H9 (cell line): ENCODE measurements at regions not wholly inside any gene's neighbourhood (a gene's known extent, or its start where the extent isn't known, plus 50 kb on each side); places are given as distances from the start of the nearest gene placed in this dataset.

Experiments
- DNase-seq: peaks from one replicate; pipeline ENCODE4 v3.0.0-alpha.2; 2017
- H2AFZ ChIP-seq: one replicate; pipeline ENCODE4 v1.6.1; 2013; ENCODE audit warnings: mild to moderate bottlenecking, low read length, control low read depth, moderate library complexity
- H2AK5ac ChIP-seq: 2 replicates; pipeline ENCODE4 v1.6.1; 2013; ENCODE audit warnings: low read length, control low read depth, mixed read lengths; ENCODE audit not compliant: insufficient read length
- H2BK120ac ChIP-seq: one replicate; pipeline ENCODE4 v1.6.1; 2013; ENCODE audit warnings: low read depth, mild to moderate bottlenecking, low read length, control low read depth, inconsistent platforms; ENCODE audit not compliant: poor library complexity, severe bottlenecking
- H2BK12ac ChIP-seq: 2 replicates; pipeline ENCODE4 v1.6.1; 2013; ENCODE audit warnings: low read length, control low read depth, mixed read lengths, low read depth; ENCODE audit not compliant: insufficient read length
- H2BK15ac ChIP-seq: 2 replicates; pipeline ENCODE4 v1.6.1; 2013; ENCODE audit warnings: low read depth, low read length, control low read depth
- H2BK20ac ChIP-seq: one replicate; pipeline ENCODE4 v1.6.1; 2013; ENCODE audit warnings: low read depth, mild to moderate bottlenecking, low read length, control low read depth, inconsistent platforms; ENCODE audit not compliant: poor library complexity, severe bottlenecking
- H2BK5ac ChIP-seq: 2 replicates; pipeline ENCODE4 v1.6.1; 2013; ENCODE audit warnings: low read length, control low read depth, mixed read lengths; ENCODE audit not compliant: insufficient read length
- H3K14ac ChIP-seq: 2 replicates; pipeline ENCODE4 v1.6.1; 2013; ENCODE audit warnings: low read length, control low read depth; ENCODE audit not compliant: insufficient read depth
- H3K18ac ChIP-seq: 2 replicates; pipeline ENCODE4 v1.6.1; 2013; ENCODE audit warnings: low read depth, mild to moderate bottlenecking, mixed read lengths, low read length, control low read depth; ENCODE audit not compliant: insufficient read length
- H3K23ac ChIP-seq: 2 replicates; pipeline ENCODE4 v1.6.1; 2013; ENCODE audit warnings: low read length, control low read depth, mixed read lengths, low read depth; ENCODE audit not compliant: insufficient read length
- H3K23me2 ChIP-seq: 2 replicates; pipeline ENCODE4 v1.6.1; 2013; ENCODE audit warnings: low read depth, mild to moderate bottlenecking, mixed read lengths, low read length, control low read depth; ENCODE audit not compliant: insufficient read length, poor library complexity, severe bottlenecking
- H3K27ac ChIP-seq: 2 replicates; pipeline ENCODE4 v1.5.1; 2013; ENCODE audit warnings: low read length, control low read depth, mixed read lengths, low read depth; ENCODE audit not compliant: insufficient read length
- H3K27me3 ChIP-seq: 2 replicates; pipeline ENCODE4 v1.6.1; 2013; ENCODE audit warnings: low read length, control low read depth, inconsistent platforms; ENCODE audit not compliant: insufficient read depth
- H3K4ac ChIP-seq: 2 replicates; pipeline ENCODE4 v1.6.1; 2013; ENCODE audit warnings: low read depth, mild to moderate bottlenecking, control low read depth, inconsistent platforms, low read length, moderate library complexity
- H3K4me1 ChIP-seq: 2 replicates; pipeline ENCODE4 v1.6.1; 2013; ENCODE audit warnings: low read length, control low read depth, inconsistent platforms; ENCODE audit not compliant: insufficient read depth
- H3K4me2 ChIP-seq: 2 replicates; pipeline ENCODE4 v1.6.1; 2013; ENCODE audit warnings: low read length, control low read depth, mixed read lengths; ENCODE audit not compliant: insufficient read length, insufficient read depth
- H3K56ac ChIP-seq: 2 replicates; pipeline ENCODE4 v1.6.1; 2013; ENCODE audit warnings: low read depth, mild to moderate bottlenecking, mixed read lengths, low read length, control low read depth; ENCODE audit not compliant: insufficient read length
- H3K79me1 ChIP-seq: 2 replicates; pipeline ENCODE4 v1.6.1; 2013; ENCODE audit warnings: low read depth, mild to moderate bottlenecking, moderate library complexity, low read length, control low read depth, inconsistent platforms; ENCODE audit not compliant: insufficient read depth, poor library complexity, severe bottlenecking
- H3K79me2 ChIP-seq: 2 replicates; pipeline ENCODE4 v1.6.1; 2013; ENCODE audit warnings: low read length, control low read depth, inconsistent platforms; ENCODE audit not compliant: insufficient read depth
- H3K9ac ChIP-seq: 2 replicates; pipeline ENCODE4 v1.6.1; 2013; ENCODE audit warnings: low read length, control low read depth, mixed read lengths; ENCODE audit not compliant: insufficient read length; ENCODE audit errors: extremely low read depth
- H3K9me3 ChIP-seq: one replicate; pipeline ENCODE4 v1.6.1; 2013; ENCODE audit warnings: low read depth, low read length, inconsistent platforms; ENCODE audit not compliant: control insufficient read depth
- H3T11ph ChIP-seq: one replicate; pipeline ENCODE4 v1.6.1; 2013; ENCODE audit warnings: mild to moderate bottlenecking, low read length, control low read depth, inconsistent platforms
- H4K20me1 ChIP-seq: one replicate; pipeline ENCODE4 v1.6.1; 2013; ENCODE audit not compliant: control insufficient read depth, insufficient read length, insufficient read depth
- H4K5ac ChIP-seq: 2 replicates; pipeline ENCODE4 v1.6.1; 2013; ENCODE audit warnings: low read depth, mild to moderate bottlenecking, mixed read lengths, low read length, control low read depth; ENCODE audit not compliant: insufficient read length
- H4K8ac ChIP-seq: replicated peaks from 2 replicates; pipeline ENCODE4 v1.6.1; 2013; ENCODE audit warnings: low read length, control low read depth, mixed read lengths, low read depth; ENCODE audit not compliant: insufficient read length
- H4K91ac ChIP-seq: 2 replicates; pipeline ENCODE4 v1.6.1; 2013; ENCODE audit warnings: low read depth, mild to moderate bottlenecking, moderate library complexity, mixed read lengths, low read length, control low read depth; ENCODE audit not compliant: insufficient read length
- H3K27ac Mint-ChIP-seq, 3 experiments: 2 replicates in 2 of 3; 3 replicates in 1 of 3; pipeline ENCODE4 v1.8.0; 2020 to 2021; ENCODE audit warnings: mixed read lengths in 3 of 3, mild to moderate bottlenecking in 1 of 3, moderate library complexity in 1 of 3
- H3K27me3 Mint-ChIP-seq: 2 replicates; pipeline ENCODE4 v1.8.0; 2021; ENCODE audit warnings: low read depth, mild to moderate bottlenecking, moderate library complexity, mixed read lengths
- H3K36me3 Mint-ChIP-seq, 3 experiments: 2 replicates in 2 of 3; 3 replicates in 1 of 3; pipeline ENCODE4 v1.8.0; 2020 to 2021; ENCODE audit warnings: low read depth in 3 of 3, mixed read lengths in 3 of 3; ENCODE audit not compliant: insufficient read depth in 1 of 3
- H3K4me1 Mint-ChIP-seq, 2 experiments: 2 replicates each; pipeline ENCODE4 v1.8.0; 2020; ENCODE audit warnings: mixed read lengths in 2 of 2
- H3K4me3 Mint-ChIP-seq, 2 experiments: 2 replicates in 1 of 2; 3 replicates in 1 of 2; pipeline ENCODE4 v1.8.0; 2020 to 2021; ENCODE audit warnings: mild to moderate bottlenecking in 2 of 2, mixed read lengths in 2 of 2, moderate library complexity in 1 of 2
- H3K9me3 Mint-ChIP-seq, 2 experiments: 2 replicates in 1 of 2; 3 replicates in 1 of 2; pipeline ENCODE4 v1.8.0; 2020; ENCODE audit warnings: mild to moderate bottlenecking in 2 of 2, mixed read lengths in 2 of 2, moderate library complexity in 1 of 2
- CTCF ChIP-seq: fragments of 200-600 bp; sonication (generic); conservative IDR thresholded peaks from 3 replicates; pipeline ENCODE4 v1.8.0; 2021; ENCODE audit warnings: antibody characterized with exemption, mild to moderate bottlenecking
- WGBS: extraction: QIAGEN DNeasy Blood & Tissue Kit; methylation state at CpG from one replicate; pipeline ENCODE4 v1.1.7; 2013; ENCODE audit warnings: missing lambda C conversion rate, low lambda C conversion rate, mixed read lengths; ENCODE audit not compliant: insufficient read length; ENCODE audit errors: extremely low coverage; 5-methylcytosine and 5-hydroxymethylcytosine counted together

- no peak overlapping the region for H3K4me3 Mint-ChIP-seq
- no peak overlapping the region for H2AFZ ChIP-seq
- no CpG with 5 or more reads among the region's 2 CpGs for WGBS
Measured at GRCh38 chr3:19798324-19798723, 135.7 kb downstream of the EFHB start.

More at GRCh38 chr3:19798324-19798723, 135.7 kb downstream of the EFHB start:
- no peak for TF ChIP-seq CTCF
- Histone ChIP-seq H4K20me1 (peaks cover 2% of the 10 kb centered on the region), H2AK5ac (no peak overlapping the region), H3K18ac (no peak overlapping the region), H3K9me3 (no peaks in the 10 kb centered on the region), H3K4ac (no peak overlapping the region), H3K4me1 (no peaks in the 10 kb centered on the region), H2BK5ac (no peak overlapping the region), H3K9ac (no peak overlapping the region), H3K79me1 (no peaks in the 10 kb centered on the region), H4K5ac (no peak overlapping the region), H3K14ac (no peak overlapping the region), H3K27ac (no peak overlapping the region), H2BK20ac (no peak overlapping the region), H3K79me2 (no peaks in the 10 kb centered on the region), H4K8ac (no peak overlapping the region), H4K91ac (no peak overlapping the region), H3K23me2 (no peaks in the 10 kb centered on the region), H3K4me2 (no peak overlapping the region), H3K23ac (no peak overlapping the region), H2BK12ac (no peak overlapping the region), H3T11ph (no peak overlapping the region), H2BK120ac (no peak overlapping the region), H3K56ac (no peak overlapping the region), H2BK15ac (no peak overlapping the region), H3K27me3 (no peaks in the 10 kb centered on the region)
- no peak for DNase-seq
- Mint-ChIP-seq H3K27ac (no peak overlapping the region), H3K4me1 (no peaks in the 10 kb centered on the region), H3K36me3 (peaks cover 6 to 29% (median 11%) of the 10 kb centered on the region in 3 experiments), H3K27me3 (no peaks in the 10 kb centered on the region), H3K9me3 (peaks cover 29 to 31% of the 10 kb centered on the region in 2 experiments)
